ENCODE measurements at regions not wholly inside any gene's neighbourhood (a gene's known extent, or its start where the extent isn't known, plus 50 kb on each side); places are given as distances from the start of the nearest gene placed in this dataset.

DNA sequence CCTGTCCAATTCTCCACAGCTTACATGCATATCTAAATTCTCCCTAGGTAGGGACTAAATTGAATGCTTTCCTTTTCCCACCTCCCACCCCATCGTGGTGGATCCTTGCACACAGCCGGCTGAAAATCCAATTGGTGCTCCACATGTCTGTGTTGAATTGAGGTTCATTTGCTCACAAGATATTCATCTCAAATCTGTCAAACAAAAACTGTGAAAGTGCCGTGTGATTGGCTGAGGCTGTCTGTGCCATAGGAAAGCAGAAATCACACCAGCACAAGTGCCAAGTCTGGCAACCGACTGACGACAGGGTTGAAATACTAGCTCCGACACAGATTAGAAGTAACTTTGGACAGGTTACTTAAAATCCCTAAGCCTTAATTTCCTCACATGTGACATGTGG, 823.3 kb downstream of the TDRD15 start (continued):
- TF ChIP-seq HOXB5 (CRISPR knock-in tag; IDR thresholded peaks at IDR 0.05): no peak
- TF ChIP-seq, protein P1, sequence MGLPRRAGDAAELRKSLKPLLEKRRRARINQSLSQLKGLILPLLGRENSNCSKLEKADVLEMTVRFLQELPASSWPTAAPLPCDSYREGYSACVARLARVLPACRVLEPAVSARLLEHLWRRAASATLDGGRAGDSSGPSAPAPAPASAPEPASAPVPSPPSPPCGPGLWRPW (IDR thresholded peaks at IDR 0.05): no peak
- TF ChIP-seq, protein P2, sequence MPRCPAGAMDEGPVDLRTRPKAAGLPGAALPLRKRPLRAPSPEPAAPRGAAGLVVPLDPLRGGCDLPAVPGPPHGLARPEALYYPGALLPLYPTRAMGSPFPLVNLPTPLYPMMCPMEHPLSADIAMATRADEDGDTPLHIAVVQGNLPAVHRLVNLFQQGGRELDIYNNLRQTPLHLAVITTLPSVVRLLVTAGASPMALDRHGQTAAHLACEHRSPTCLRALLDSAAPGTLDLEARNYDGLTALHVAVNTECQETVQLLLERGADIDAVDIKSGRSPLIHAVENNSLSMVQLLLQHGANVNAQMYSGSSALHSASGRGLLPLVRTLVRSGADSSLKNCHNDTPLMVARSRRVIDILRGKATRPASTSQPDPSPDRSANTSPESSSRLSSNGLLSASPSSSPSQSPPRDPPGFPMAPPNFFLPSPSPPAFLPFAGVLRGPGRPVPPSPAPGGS (IDR thresholded peaks at IDR 0.05): no peak

DNA sequence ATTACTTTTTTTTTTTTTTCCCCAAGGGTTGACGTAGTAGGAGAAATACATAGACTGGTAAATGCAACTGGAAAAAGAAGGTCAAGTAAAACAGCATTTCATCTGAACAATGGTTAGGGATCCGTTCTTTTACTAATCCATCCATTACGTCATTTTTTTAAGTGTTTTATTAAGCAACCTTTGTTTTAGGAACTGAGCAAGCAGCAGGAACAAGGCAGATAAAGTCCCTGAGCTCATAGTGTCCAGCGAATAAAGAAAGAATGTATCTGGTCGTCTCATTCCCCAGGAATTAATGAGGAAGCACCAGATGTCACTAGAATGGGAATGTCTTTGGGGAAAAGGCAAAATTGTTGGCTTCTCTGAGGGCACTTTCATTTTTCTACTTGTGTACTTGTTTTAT, 842.4 kb downstream of the TDRD15 start:
- no peak overlapping the region for H3K4me3 ChIP-seq
- no peak for DNase-seq (ENCODE audit: low read depth in 1 of 2, low spot score in 1 of 2)
- H3K4me1 ChIP-seq: no peaks in the 10 kb centered on the region
- H3K4me2 ChIP-seq: no peak overlapping the region
- TF ChIP-seq, protein P3, sequence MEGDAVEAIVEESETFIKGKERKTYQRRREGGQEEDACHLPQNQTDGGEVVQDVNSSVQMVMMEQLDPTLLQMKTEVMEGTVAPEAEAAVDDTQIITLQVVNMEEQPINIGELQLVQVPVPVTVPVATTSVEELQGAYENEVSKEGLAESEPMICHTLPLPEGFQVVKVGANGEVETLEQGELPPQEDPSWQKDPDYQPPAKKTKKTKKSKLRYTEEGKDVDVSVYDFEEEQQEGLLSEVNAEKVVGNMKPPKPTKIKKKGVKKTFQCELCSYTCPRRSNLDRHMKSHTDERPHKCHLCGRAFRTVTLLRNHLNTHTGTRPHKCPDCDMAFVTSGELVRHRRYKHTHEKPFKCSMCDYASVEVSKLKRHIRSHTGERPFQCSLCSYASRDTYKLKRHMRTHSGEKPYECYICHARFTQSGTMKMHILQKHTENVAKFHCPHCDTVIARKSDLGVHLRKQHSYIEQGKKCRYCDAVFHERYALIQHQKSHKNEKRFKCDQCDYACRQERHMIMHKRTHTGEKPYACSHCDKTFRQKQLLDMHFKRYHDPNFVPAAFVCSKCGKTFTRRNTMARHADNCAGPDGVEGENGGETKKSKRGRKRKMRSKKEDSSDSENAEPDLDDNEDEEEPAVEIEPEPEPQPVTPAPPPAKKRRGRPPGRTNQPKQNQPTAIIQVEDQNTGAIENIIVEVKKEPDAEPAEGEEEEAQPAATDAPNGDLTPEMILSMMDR (IDR thresholded peaks at IDR 0.05): no peak
- no peak for TF ChIP-seq HDAC2 (IDR thresholded peaks at IDR 0.05)
- TF ChIP-seq EP300 (IDR thresholded peaks at IDR 0.05): no peak
- no peak for TF ChIP-seq ZNF302 (CRISPR knock-in tag; IDR thresholded peaks at IDR 0.05)
- TF ChIP-seq RCOR1 (IDR thresholded peaks at IDR 0.05; ENCODE audit: low read depth, low read length): no peak
- TF ChIP-seq KDM5A (IDR thresholded peaks at IDR 0.05): no peak
- TF ChIP-seq HOXB13 (CRISPR knock-in tag; IDR thresholded peaks at IDR 0.05; ENCODE audit: low read depth): no peak
- TF ChIP-seq, protein P4, sequence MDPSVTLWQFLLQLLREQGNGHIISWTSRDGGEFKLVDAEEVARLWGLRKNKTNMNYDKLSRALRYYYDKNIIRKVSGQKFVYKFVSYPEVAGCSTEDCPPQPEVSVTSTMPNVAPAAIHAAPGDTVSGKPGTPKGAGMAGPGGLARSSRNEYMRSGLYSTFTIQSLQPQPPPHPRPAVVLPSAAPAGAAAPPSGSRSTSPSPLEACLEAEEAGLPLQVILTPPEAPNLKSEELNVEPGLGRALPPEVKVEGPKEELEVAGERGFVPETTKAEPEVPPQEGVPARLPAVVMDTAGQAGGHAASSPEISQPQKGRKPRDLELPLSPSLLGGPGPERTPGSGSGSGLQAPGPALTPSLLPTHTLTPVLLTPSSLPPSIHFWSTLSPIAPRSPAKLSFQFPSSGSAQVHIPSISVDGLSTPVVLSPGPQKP (IDR thresholded peaks at IDR 0.05; ENCODE audit: low read depth, low read length): no peak
- TF ChIP-seq, protein P5, sequence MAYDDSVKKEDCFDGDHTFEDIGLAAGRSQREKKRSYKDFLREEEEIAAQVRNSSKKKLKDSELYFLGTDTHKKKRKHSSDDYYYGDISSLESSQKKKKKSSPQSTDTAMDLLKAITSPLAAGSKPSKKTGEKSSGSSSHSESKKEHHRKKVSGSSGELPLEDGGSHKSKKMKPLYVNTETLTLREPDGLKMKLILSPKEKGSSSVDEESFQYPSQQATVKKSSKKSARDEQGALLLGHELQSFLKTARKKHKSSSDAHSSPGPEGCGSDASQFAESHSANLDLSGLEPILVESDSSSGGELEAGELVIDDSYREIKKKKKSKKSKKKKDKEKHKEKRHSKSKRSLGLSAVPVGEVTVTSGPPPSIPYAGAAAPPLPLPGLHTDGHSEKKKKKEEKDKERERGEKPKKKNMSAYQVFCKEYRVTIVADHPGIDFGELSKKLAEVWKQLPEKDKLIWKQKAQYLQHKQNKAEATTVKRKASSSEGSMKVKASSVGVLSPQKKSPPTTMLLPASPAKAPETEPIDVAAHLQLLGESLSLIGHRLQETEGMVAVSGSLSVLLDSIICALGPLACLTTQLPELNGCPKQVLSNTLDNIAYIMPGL (CRISPR knock-in tag; IDR thresholded peaks at IDR 0.05; ENCODE audit: borderline replicate concordance): no peak
- no peak for TF ChIP-seq CBX2 (IDR thresholded peaks at IDR 0.05; ENCODE audit: borderline replicate concordance, low read depth)
- TF ChIP-seq, protein P6, sequence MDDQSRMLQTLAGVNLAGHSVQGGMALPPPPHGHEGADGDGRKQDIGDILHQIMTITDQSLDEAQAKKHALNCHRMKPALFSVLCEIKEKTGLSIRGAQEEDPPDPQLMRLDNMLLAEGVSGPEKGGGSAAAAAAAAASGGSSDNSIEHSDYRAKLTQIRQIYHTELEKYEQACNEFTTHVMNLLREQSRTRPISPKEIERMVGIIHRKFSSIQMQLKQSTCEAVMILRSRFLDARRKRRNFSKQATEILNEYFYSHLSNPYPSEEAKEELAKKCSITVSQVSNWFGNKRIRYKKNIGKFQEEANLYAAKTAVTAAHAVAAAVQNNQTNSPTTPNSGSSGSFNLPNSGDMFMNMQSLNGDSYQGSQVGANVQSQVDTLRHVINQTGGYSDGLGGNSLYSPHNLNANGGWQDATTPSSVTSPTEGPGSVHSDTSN (IDR thresholded peaks at IDR 0.05): no peak
- no peak for TF ChIP-seq ZFP36 (IDR thresholded peaks at IDR 0.05; ENCODE audit: borderline replicate concordance, partially characterized antibody)
- TF ChIP-seq, protein P7, sequence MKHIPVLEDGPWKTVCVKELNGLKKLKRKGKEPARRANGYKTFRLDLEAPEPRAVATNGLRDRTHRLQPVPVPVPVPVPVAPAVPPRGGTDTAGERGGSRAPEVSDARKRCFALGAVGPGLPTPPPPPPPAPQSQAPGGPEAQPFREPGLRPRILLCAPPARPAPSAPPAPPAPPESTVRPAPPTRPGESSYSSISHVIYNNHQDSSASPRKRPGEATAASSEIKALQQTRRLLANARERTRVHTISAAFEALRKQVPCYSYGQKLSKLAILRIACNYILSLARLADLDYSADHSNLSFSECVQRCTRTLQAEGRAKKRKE (CRISPR knock-in tag; IDR thresholded peaks at IDR 0.05; ENCODE audit: low read depth): no peak
- no peak for TF ChIP-seq CHD2 (IDR thresholded peaks at IDR 0.05; ENCODE audit: low read length, partially characterized antibody)
- TF ChIP-seq MYC (IDR thresholded peaks at IDR 0.05; ENCODE audit: borderline replicate concordance, low read length): no peak
- TF ChIP-seq FOSB (CRISPR knock-in tag; IDR thresholded peaks at IDR 0.05): no peak
- no peak for TF ChIP-seq GATA3 (IDR thresholded peaks at IDR 0.05; ENCODE audit: borderline replicate concordance)
- no peak for TF ChIP-seq EHMT2 (IDR thresholded peaks at IDR 0.05; ENCODE audit: low read depth)
- ATAC-seq: no peak
- 3% methylated on average over 5 of the region's 5 CpGs for WGBS (ENCODE audit: missing lambda C conversion rate)
- ChIA-PET CTCF (interaction anchor here (0.6 to 1.0 kb wide), 2 partner anchors 13 to 23 kb away, joined by 3 read pairs; no protein-coding TSS in a partner anchor), POLR2A (no interaction called here)
- no peak overlapping the region for H3K27ac ChIP-seq
- FAIRE-seq: no peak
- no peaks in the 10 kb centered on the region for H3K9me3 ChIP-seq
